Thyroid gland (tissue), 4 donors: ENCODE measurements at regions not wholly inside any gene's neighbourhood (a gene's known extent, or its start where the extent isn't known, plus 50 kb on each side); places are given as distances from the start of the nearest gene placed in this dataset.

ENCODE experiments used
- POLR2A ChIP-seq, 2 donors: fragments of 450-650 bp; IDR thresholded peaks; one replicate each; pipeline ENCODE4 v1.6.1; 2017; ENCODE audit warnings: antibody characterized with exemption in 2 of 2, mild to moderate bottlenecking in 2 of 2, moderate library complexity in 1 of 2
- TF ChIP-seq, protein P1 (sequence below), 6 experiments: fragments of 200-600 bp in 3 of 6; fragments of 450-650 bp in 3 of 6; sonication (generic) in 3 of 6; IDR thresholded peaks; one replicate each; pipeline ENCODE4 v1.5.1; 2016 to 2019; ENCODE audit warnings: antibody characterized with exemption in 6 of 6, mild to moderate bottlenecking in 2 of 6, inconsistent platforms in 1 of 6, moderate library complexity in 1 of 6

DNA sequence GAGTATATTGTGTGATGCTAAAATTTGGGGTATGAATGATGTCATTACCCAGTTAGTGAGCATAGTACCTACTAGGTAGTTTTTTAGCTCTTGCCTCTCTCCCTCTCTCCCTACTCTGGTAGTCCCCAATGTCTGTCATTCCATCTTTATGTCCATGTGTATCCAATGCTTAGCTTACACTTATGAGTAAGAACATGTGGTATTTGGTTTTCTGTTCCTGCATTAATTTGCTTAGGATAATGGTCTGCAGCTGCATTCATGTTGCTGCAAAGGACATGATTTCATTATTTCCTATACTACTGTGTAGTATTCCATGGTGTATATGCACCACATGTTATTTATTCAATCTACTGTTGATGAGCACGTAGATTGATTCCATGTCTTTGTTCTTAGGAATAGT, 54.4 kb upstream of the NEGR1 start:
- no peak for TF ChIP-seq POLR2A (IDR thresholded peaks at IDR 0.05)
- TF ChIP-seq, protein P1, sequence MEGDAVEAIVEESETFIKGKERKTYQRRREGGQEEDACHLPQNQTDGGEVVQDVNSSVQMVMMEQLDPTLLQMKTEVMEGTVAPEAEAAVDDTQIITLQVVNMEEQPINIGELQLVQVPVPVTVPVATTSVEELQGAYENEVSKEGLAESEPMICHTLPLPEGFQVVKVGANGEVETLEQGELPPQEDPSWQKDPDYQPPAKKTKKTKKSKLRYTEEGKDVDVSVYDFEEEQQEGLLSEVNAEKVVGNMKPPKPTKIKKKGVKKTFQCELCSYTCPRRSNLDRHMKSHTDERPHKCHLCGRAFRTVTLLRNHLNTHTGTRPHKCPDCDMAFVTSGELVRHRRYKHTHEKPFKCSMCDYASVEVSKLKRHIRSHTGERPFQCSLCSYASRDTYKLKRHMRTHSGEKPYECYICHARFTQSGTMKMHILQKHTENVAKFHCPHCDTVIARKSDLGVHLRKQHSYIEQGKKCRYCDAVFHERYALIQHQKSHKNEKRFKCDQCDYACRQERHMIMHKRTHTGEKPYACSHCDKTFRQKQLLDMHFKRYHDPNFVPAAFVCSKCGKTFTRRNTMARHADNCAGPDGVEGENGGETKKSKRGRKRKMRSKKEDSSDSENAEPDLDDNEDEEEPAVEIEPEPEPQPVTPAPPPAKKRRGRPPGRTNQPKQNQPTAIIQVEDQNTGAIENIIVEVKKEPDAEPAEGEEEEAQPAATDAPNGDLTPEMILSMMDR (IDR thresholded peaks at IDR 0.05): no peak
